K562 (cell line): ENCODE measurements at regions not wholly inside any gene's neighbourhood (a gene's known extent, or its start where the extent isn't known, plus 50 kb on each side); places are given as distances from the start of the nearest gene placed in this dataset.

Experiments
- ATAC-seq: fragments of 200-7000 bp; cut with Tn5 transposase; 3 replicates; pipeline ENCODE4 v1.9.1; 2020; ENCODE audit warnings: moderate library complexity
- BruUV-seq: library from RNA; stranded (reverse); fragments of 400-500 nt; replicated peaks from 2 replicates; lab custom pipeline; 2021; lab: Mats Ljungman, UMichigan
- CTCF ChIA-PET: fragments of 300-600 bp; formaldehyde crosslinking; extraction: SDS; loops from one replicate; lab custom pipeline; 2021; ENCODE audit warnings: low intra/inter-chr PET ratio; lab: Yijun Ruan, JAX
- POLR2A ChIA-PET: fragments of 300-600, 350-650 bp; sonication (Branson Sonifier 250); formaldehyde crosslinking; extraction: SDS; loops from one replicate; lab custom pipeline; 2021; ENCODE audit warnings: antibody characterized with exemption, inconsistent platforms; lab: Yijun Ruan, JAX
- DNase-seq, 4 experiments: peaks; one replicate each; pipeline versions ENCODE4 v3.0.0 to v3.0.0-alpha.2; 2011 to 2018; ENCODE audit warnings: low spot score in 3 of 4, mixed read lengths in 3 of 4; ENCODE audit errors: extremely low read depth in 1 of 4
- FAIRE-seq: peaks from 2 replicates; lab custom pipeline; 2011; peaks lifted over from hg19 to GRCh38; lab: Jason Lieb, UNC
- H2AFZ ChIP-seq: 2 replicates; pipeline ENCODE4 v1.6.0; 2011; ENCODE audit warnings: low read depth, low read length, control low read depth, inconsistent platforms
- H3K27ac ChIP-seq: fragments of 200-600 bp; 3 replicates; pipeline ENCODE4 v1.8.0; 2011; ENCODE audit warnings: low read depth, mild to moderate bottlenecking, control low read depth, inconsistent platforms, low read length, moderate library complexity, mixed read lengths; ENCODE audit errors: extremely low read depth
- H3K27me3 ChIP-seq, 2 experiments: fragments of 300-600 bp in 1 of 2; 2 replicates in 1 of 2; 3 replicates in 1 of 2; pipeline versions ENCODE4 v1.6.0 to v1.8.0; 2011; ENCODE audit warnings: inconsistent platforms in 2 of 2, low read length in 2 of 2, mild to moderate bottlenecking in 1 of 2, mixed read lengths in 1 of 2, moderate library complexity in 1 of 2; ENCODE audit not compliant: control insufficient read depth in 2 of 2, insufficient read depth in 2 of 2
- H3K36me3 ChIP-seq: fragments of 300-600 bp; 3 replicates; pipeline ENCODE4 v1.8.0; 2011; ENCODE audit warnings: mild to moderate bottlenecking, low read length, inconsistent platforms; ENCODE audit not compliant: control insufficient read depth, insufficient read depth
- H3K4me1 ChIP-seq, 2 experiments: fragments of 200-600 bp in 1 of 2; replicated peaks in 1 of 2; 2 replicates in 1 of 2; 3 replicates in 1 of 2; pipeline versions ENCODE4 v1.5.1 to v1.8.0; 2011; ENCODE audit warnings: inconsistent platforms in 2 of 2, low read length in 2 of 2, mild to moderate bottlenecking in 1 of 2, mixed read lengths in 1 of 2, moderate library complexity in 1 of 2; ENCODE audit not compliant: control insufficient read depth in 2 of 2, insufficient read depth in 2 of 2
- H3K4me2 ChIP-seq: 2 replicates; pipeline ENCODE4 v1.6.1; 2011; ENCODE audit warnings: low read length, control low read depth, inconsistent platforms, mixed read lengths; ENCODE audit not compliant: insufficient read depth
- H3K4me3 ChIP-seq: fragments of 200-600 bp; sonication (generic), shearing (Covaris generic); 2 replicates; pipeline ENCODE4 v1.5.1; 2016; ENCODE audit warnings: control low read depth, inconsistent platforms
- H3K79me2 ChIP-seq: fragments of 200-600 bp; 3 replicates; pipeline ENCODE4 v1.8.0; 2011; ENCODE audit warnings: low read length, inconsistent platforms; ENCODE audit not compliant: control insufficient read depth, insufficient read depth
- H3K9ac ChIP-seq, 2 experiments: 2 replicates each; pipeline versions ENCODE4 v1.6.0 to v1.6.1; 2011; ENCODE audit warnings: low read depth in 2 of 2, low read length in 2 of 2, control low read depth in 1 of 2, inconsistent platforms in 1 of 2, mild to moderate bottlenecking in 1 of 2, mixed read lengths in 1 of 2; ENCODE audit not compliant: insufficient read depth in 1 of 2
- H3K9me1 ChIP-seq: one replicate; pipeline ENCODE4 v1.6.0; 2011; ENCODE audit warnings: inconsistent platforms, mild to moderate bottlenecking, low read length, moderate library complexity; ENCODE audit not compliant: control insufficient read depth, insufficient read depth
- H3K9me3 ChIP-seq: replicated peaks from 2 replicates; pipeline ENCODE4 v1.5.1; 2011; ENCODE audit warnings: low read depth, low read length, inconsistent platforms; ENCODE audit not compliant: control insufficient read depth, insufficient read depth
- H4K20me1 ChIP-seq: replicated peaks from 2 replicates; pipeline ENCODE4 v1.6.1; 2011; ENCODE audit warnings: low read length, inconsistent platforms, mixed read lengths; ENCODE audit not compliant: control insufficient read depth, insufficient read depth
- RBM25 ChIP-seq: fragments of 200-400 bp; formaldehyde crosslinking; IDR thresholded peaks from 2 replicates; pipeline ENCODE4 v1.6.1; 2018; ENCODE audit warnings: low read length, low read depth, moderate library complexity; ENCODE audit not compliant: severe bottlenecking
- UBTF ChIP-seq, 2 experiments: IDR thresholded peaks; 2 replicates each; pipeline ENCODE4 v1.6.1; 2012; ENCODE audit warnings: improper control_type of control experiment in 2 of 2, low read depth in 2 of 2, low read length in 2 of 2, borderline replicate concordance in 1 of 2
- WGBS: fragments of 100-300 bp; shearing (Covaris generic); methylation state at CpG from one replicate; pipeline ENCODE4 v1.1.6; 2016; ENCODE audit warnings: low coverage, mixed read lengths; ENCODE audit not compliant: insufficient coverage; ENCODE audit errors: missing lambda C conversion rate; 5-methylcytosine and 5-hydroxymethylcytosine counted together
- in situ Hi-C: fragments of 300-500 bp; cut with MboI; formaldehyde crosslinking; loops from 4 replicates; pipeline ENCODE4 v1.15.0; 2018; ENCODE audit warnings: inconsistent platforms, mixed read lengths
- intact Hi-C: fragments of 100-400 bp; cut with micrococcal nuclease; formaldehyde crosslinking; loops from 2 replicates; pipeline ENCODE4 v1.14.2; 2022

GRCh38 chr20:37611852-37612251, 82.0 kb upstream of the CTNNBL1 start:
- CTCF ChIA-PET: no interaction called here
- WGBS: 4% methylated on average over 1 of the region's 1 CpG

More at GRCh38 chr20:37611852-37612251, 82.0 kb upstream of the CTNNBL1 start:
- no TSS peak for BruUV-seq
- no peak overlapping the region for H3K4me2 ChIP-seq
- no peaks in the 10 kb centered on the region for H3K4me1 ChIP-seq
- POLR2A ChIA-PET: no interaction called here
- no peaks in the 10 kb centered on the region for H3K79me2 ChIP-seq
- in situ Hi-C loops (no loop called here), intact Hi-C loops (no loop called here)
- H2AFZ ChIP-seq: no peak overlapping the region
- H3K9ac ChIP-seq: no peak overlapping the region
- ATAC-seq (no peak), DNase-seq (no peak), FAIRE-seq (no peak)
- no peak overlapping the region for H3K4me3 ChIP-seq
- H3K9me1 ChIP-seq: no peaks in the 10 kb centered on the region
- TF ChIP-seq RBM25 (no peak), UBTF (IDR thresholded peaks at IDR 0.05; ENCODE audit: borderline replicate concordance in 1 of 2, low read depth in 2 of 2, low read length in 2 of 2) (no peak)
- no peaks in the 10 kb centered on the region for H3K36me3 ChIP-seq
- peaks cover 5% of the 10 kb centered on the region; the same call in 1 of the 2 replicates for H4K20me1 ChIP-seq
- peaks cover 0 to 13% of the 10 kb centered on the region in 2 experiments; a peak in 3 of 5 replicates for H3K27me3 ChIP-seq
- H3K9me3 ChIP-seq: no peaks in the 10 kb centered on the region
- H3K27ac ChIP-seq: no peak overlapping the region
